LoVo (cell line): ENCODE measurements at regions not wholly inside any gene's neighbourhood (a gene's known extent, or its start where the extent isn't known, plus 50 kb on each side); places are given as distances from the start of the nearest gene placed in this dataset.
"Not testable (repeated sequence)": the region's sequence is repeated elsewhere in the genome, so short reads cannot be mapped to it uniquely, and the experiment has no call there.

Source experiments
- DNase-seq: peaks from one replicate; pipeline ENCODE4 v3.0.0-alpha.2; 2016; ENCODE audit warnings: low spot score

DNA sequence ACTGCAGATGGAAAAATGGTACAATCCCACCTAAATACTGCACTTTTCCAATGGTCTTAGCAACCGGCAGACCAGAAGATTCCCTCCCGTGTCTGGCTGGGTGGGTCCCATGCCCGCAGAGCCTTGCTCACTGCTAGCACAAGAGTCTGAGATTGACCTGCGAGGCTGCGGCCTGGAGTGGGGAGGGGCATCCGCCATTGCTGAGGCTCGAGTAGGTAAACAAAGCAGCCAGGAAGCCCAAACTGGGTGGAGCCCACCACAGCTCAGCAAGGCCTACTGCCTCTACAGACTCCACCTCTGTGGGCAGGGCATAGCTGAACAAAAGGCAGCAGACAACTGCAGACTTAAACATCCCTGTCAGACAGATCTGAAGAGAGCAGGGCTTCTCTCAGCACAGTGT lies 221.6 kb upstream of the CTNND2 start:
- DNase-seq, result no peak

DNA sequence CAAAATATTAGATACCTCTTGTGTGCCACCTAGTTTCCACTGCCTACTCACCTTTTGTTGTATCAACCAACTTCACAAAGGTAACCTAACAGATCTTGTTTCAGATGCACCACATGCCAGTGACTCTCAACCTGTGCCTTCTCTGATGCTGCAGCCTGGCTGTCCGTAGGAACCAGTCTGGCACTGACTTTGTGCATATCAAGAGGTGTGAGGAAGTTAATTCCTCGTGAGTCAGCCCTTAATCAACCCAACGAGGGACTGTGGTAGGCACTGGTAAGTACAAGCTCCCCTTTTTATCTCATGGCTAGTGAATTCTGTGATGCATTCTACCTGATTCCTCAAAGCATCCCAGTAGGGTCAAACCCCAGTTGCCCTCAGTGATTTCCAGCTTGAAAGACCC lies 215.4 kb upstream of the CTNND2 start:
- DNase-seq, result no peak

DNA sequence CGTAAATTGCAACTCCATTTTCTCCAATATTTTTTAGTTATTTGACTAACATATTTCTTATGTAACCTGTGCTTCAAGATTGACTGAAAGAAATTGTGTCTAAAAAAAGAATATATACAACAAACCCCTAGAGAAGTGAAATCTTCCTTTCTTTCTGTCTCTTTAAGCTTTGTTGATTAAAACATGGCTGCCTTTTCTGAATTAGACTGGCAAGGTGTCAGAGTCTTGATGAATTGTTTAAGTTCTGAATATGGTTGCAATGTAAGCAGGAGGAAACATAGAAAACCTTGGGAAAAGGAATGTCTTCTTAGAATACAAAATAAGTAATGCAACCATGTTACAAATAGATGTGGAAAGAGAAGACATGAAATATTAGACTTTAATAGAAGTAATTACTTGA lies 209.8 kb upstream of the CTNND2 start:
- no peak for DNase-seq

DNA sequence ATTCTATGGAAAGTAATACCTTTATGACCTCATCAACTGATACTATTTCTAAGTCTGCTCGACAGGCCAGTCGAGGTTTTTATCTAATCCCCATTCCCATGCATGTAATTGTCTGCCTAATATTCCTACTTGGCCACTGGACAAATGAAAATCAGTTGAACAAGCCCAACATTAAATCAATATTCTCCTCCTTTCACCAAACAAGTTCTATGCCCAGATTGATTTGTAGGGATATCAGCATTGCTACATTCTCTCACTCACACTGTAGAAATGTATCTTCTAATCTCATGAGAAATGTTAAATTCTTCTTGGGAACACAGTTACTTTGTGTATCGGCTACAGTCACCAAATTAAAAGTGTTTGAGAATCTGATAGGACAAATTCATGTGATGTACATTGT lies 208.8 kb upstream of the CTNND2 start:
- no peak for DNase-seq

DNA sequence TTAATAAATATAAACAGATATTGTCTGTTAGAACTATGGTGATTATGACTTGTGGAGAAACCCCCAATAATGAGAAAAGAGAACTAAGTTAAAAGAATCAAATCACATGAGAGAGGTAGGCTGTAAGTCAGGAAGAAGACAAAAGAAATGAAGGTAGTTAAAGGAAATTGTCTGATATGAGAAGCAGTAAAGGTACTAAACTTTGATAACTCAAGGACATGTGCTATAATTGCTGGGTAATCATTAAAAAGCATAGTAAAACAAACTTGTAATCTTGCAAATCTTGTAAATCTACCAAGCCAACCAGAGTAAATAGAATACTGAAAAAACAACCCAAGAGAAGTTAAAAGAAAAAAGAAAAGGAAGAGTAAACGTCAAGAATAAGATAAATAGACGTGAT lies 207.0 kb upstream of the CTNND2 start:
- no peak for DNase-seq

DNA sequence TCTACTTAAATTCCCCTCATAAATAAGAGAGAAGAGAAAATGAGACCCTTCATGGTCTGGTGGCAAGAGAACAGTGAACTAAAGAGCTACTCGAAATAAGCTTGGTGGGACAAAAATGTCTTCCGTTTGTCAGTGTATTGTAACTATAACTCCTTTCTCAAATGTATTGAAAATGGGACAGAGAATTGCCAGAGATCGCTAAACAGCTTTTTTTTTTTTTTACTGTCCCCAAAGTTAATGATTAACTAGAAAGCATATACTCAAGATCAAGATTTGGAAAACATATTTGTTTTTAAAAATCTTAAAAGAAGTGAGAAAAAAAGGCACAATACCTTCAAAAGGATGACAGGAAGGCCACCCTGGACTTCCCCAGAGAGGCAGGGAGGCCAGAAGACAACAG lies 206.4 kb upstream of the CTNND2 start:
- DNase-seq, result no peak

DNA sequence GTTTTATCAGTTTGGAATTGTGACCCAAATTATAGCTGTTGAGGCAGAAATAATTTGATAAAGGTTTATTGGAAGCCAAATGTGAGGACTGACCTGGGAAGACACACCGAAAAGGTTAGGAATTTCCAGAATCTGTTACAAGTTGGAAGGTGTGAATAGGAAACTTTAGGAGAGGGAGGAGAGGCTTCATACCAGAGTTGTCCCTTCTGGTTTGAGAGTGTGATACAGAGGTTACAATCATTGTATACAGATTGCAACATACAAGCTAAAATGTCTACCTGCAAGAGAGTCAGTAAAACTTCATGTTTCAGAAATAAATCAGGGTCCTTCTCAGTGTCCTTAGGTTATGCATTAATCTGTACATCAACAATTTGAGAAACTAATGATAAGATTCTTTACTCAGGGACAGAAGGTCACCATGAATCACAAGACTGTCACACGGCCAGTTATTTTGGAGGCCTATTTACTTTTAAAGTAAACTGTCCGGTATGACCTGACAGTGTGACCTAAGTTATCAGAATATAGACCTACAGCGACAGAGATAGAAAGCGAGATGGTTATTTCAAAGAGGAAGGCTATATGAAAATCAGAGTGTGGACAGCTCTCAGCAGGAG lies 204.9 kb upstream of the CTNND2 start:
- DNase-seq, result no peak

DNA sequence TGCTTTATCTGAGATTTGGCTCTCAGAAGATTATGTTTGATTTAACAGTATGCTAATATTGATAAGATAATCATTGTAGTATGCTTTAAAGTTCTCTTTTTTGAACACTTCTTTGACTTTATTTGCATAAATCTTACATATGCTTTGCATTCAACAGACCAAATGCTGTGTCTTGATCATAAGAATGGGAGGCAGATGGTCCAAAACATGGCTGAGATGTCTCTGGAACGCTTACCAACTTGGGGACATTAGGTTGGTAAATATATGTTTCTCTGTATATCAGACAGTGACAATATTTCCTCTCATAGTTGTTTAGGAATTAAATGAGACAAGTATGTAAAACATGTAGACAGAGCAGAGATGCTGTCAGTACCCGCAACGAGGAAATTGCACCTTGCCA lies 197.9 kb upstream of the CTNND2 start:
- DNase-seq, result no peak

DNA sequence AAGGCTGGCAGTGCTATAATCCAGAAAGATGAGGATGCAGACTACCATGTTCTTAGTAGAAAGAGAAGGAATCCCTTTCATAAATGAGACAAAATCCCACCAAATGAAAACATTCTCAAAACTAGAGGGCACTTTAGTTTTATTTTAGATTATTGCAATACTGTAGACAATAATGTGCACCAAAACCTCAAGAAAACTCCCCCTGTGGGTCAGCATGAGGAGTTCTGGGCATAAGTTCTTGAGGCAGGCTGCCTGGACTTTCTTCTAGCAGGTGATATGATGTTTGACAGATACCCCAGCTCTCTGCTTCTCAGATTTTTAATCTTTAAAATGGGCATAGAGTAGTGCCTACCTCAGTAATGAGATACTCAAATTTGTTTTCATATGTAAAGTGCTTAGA lies 196.3 kb upstream of the CTNND2 start:
- DNase-seq, result no peak

DNA sequence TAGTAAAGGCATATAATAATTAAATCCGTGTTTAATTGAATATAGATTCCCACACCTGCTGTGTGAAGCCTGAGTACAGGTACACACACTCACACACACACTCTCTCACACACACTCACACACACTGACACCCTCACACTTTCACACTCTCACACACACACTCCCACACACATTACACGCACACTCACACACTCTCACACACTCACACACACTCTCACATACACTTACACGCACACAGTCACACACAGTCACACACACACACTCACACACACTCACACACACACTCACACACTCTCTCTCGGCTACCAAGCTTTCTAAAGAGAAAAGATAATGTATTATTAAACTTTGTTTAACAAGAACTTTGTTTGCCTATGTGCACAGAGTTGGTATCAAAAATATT lies 195.1 kb upstream of the CTNND2 start:
- no peak for DNase-seq

DNA sequence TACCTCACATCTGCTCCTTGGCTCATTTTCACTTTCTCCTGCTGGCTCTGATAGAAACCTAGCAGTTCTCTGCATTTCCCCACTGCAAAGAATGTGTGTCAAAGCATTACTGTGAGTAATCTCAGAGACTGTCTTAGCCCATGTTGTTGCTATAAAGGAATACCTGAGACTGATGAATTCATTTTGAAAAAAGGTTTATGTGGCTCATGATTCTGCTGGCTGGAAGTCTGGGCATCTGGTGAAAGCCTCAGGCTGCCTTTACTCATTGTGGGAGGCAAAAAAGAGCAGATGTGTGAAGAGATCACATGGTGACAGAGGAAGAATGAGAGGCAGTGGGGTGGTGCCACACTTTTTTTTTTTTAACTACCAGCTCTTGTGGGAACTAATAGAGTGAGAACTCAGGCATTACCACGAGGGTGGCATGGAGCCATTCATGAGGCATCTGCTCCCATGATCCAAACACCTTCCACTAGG lies 191.6 kb upstream of the CTNND2 start:
- no peak for DNase-seq

DNA sequence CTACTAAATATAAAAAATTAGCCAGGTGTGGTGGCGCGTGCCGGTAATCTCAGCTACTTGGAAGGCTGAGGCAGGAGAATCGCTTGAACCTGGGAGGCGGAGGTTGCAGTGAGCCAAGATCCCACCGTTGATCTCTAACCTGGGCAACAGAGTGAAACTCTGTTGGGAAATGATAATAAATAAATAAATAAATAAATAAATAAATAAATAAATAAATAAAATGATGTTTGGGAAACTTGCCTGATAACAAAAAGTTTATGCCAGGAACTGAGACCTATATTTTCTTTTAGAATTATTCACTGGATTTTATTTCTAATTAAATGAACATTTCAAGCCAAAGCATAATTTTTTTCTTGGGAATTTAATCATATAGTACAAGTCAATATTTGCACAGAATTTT lies 189.3 kb upstream of the CTNND2 start:
- DNase-seq, result no peak

DNA sequence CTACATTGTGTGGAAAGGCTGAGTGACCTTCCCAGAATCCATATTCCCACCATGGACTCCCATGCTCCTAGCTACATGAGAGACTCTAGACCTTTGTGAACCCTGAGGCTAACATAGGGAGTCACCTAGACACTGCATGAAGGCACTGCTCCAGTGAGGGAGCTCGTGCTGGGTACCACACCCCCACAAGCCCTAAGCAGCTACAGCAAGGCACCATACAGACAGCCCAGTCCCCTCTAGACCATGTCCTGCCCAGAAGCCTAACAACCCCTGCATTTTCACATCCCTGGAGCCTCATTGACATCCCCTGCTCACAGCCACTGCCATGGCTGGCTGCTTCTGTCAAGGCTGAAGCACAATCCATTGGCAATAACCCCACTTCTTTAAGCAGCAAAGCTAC lies 176.5 kb upstream of the CTNND2 start:
- no peak for DNase-seq

DNA sequence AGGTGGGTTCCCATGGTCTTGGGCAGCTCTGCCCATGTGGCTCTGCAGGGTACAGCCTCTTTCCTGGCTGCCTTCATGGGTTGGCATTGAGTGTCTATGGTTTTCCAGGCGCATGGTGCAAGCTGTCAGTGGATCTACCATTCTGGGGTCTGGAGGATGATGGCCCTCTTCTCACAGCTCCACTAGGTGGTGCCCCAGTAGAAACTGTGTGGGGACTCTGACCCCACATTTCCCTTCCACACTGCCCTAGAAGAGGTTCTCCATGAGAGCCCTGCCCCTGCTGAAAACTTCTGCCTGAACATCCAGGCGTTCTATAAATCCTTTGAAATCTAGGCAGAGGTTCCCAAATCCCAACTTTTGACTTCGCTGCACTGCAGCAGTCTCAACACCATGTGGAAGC lies 174.0 kb upstream of the CTNND2 start:
- not testable (repeated sequence) for DNase-seq

DNA sequence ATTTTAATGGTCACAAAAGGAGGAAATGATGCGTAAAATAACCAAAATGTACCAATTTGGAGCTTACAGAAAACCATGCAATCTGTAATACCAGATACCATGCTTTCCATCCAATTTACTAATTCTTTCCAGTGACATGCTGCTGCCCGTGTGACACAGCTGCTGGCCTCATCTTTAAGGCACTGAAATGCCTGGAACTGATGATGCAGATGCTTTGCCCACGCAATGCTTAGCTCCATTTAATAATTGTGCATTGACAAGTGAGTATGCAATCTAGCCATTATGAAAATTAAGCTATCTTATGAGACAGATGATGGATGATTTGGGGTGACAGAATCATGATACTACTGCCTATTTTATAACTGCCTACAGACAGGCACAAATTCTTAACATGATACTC lies 169.2 kb upstream of the CTNND2 start:
- no peak for DNase-seq

DNA sequence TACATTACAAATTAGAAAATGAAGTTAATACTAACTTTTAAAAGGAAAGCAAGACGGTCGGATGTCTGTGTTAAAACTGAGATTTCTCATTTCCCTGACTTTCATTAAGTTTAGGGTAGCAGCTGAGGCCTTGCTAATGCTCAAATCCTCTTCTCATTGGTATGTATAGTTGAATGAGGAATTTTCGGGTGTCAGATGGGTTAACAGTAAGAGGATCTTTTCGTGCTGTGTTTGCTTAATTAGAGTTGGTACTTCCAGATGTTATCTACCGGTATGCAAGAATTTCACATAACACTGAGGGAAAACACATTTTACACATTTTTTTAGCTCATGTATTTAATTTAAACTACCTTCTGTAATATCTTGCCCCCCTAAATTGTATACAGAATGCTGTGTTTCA lies 168.2 kb upstream of the CTNND2 start:
- no peak for DNase-seq

DNA sequence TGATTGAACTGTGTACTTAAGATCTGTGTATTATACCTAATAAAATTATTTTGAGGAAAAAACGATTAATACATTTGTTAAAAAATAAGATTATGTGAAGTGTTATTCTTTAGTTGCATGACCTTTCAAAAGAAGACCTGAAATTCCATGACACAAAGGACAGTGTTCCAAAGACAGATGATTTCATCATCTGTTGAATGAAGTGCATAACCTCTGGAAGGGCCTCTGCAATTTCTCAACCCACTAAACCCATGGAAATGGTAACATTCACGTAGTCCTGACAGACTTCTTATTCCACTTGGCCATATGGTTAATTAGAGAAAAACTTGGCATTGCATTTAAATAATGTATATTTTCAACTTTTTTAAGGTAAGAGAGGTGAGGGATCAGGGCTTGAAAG lies 167.2 kb upstream of the CTNND2 start:
- no peak for DNase-seq

DNA sequence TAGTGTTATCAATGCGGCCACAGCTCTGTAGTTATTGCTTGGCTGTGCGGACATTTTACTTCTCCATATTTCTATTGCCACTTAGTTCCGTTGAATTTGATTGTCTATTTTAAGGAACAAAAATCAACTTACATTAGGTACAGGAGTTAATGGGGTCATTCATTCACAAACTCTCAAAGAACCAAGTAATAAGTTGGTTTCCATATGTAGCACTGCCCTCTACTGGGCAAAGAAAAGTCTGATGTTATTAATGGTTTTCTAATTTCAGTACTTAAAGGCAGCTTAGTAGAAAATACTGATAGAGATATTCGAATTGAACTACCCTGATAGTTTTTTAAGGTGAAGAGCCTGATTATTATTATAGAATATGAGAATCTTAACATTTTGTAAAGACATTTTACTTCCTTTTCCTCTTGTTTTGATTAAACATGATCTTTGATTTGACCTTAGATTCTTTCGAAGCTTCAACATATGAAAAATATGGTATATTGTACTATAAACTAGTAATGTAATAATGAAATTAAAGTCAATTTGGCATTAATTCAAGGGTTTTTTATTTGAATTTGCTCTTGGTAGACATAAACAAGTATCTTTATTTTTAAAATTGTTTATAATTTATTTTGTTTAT lies 119.5 kb upstream of the CTNND2 start:
- peak; percentile 48 for DNase-seq

DNA sequence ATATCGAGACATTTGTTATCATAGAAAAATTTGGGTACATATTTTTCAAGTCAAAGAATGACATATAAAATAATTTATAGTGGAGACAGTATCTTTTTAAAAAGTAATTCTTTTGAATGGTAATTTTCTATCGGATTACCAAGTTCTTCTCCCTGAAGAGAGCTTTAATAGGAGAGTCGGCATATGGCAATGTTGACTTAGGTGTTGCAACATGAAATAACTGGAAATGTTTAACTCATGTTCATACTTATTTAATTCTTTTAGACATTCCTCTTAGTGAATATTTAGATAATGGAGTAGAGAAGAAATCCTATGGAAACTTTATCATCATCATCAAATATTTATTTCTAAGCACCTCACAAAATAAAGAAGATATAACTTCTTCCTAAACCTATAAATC lies 118.2 kb upstream of the CTNND2 start:
- no peak for DNase-seq

DNA sequence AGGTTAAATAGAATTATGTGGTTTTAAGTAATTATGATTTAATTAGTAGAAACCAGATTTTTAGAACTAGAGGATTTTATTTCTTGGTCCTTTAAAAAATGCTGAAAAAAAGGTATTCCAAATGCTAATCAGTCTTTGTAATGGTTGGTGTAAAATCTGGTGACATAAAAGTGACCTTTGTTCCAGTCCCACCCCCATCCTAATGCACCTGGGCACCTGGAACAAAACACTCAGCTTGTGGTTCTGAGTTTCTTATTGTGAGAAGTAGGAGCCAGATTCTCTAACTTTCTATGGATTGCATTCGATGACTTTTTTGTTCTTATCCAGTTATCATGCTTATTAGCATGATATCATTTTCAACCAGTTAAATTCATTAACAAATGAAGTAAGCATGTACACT lies 115.1 kb upstream of the CTNND2 start:
- DNase-seq, result no peak

DNA sequence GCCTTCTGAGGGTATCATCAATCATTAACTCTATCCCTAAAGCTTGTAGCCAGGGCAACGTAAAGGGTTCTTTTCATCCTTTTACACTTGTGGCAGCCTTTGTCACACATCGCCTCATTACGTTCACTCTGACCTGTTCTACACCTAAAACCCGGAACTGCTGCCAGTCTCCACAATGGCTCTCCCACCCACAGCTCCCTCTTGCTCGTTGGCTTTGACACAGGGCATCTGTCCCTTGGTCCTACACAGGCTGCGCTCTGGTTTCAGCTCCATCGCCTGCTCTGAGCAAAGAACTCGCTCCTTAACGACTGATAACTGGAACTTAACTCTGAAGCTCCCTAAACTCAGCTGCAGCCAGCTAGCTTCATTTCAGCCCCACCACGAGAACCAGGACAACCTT lies 112.8 kb upstream of the CTNND2 start:
- no peak for DNase-seq

DNA sequence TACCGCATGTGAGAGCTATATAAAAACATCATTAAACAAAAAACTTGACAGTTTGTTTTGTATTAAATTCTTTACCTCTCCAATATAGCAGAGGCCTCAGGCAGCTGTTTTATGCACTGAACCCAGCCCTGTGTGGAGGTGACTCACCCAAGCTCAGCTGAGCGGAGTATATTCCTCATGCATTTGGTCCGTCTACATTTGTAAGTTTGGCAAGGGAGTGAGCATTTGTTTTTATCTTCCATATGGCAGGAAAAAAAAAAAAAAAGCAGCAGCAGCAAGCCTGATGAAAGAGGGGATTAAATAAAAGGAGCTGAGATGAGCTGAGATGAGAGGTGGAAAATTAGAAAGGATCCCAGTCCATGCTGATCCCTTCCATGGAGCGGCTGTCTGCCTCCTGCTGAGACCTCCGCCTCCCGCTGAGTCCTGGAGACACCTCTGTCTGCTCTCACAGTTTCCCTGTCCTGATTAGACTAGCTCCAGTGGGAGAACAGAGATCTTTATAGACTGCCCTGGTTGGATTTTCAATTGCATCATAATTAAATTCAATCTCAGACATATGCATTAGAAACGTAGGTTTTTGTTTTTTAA lies 112.0 kb upstream of the CTNND2 start:
- no peak for DNase-seq

DNA sequence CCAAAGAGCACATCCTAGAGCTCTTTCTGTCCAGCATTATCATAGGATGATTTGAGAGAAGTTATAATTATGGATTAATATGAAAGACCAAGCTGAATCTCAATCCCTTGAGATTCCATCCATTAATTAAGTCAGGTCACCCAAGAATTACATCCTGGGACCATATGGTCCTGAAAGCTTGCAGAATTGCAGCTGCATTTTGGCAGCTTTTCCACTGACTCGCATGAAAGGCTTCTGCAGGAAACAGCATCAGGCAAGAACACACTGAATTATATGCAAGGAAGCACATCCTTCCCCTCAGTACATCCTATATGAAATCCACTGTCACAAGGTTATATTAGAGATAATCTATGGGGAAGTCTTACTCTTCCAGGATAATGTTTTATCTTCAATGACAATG lies 109.1 kb upstream of the CTNND2 start:
- no peak for DNase-seq

DNA sequence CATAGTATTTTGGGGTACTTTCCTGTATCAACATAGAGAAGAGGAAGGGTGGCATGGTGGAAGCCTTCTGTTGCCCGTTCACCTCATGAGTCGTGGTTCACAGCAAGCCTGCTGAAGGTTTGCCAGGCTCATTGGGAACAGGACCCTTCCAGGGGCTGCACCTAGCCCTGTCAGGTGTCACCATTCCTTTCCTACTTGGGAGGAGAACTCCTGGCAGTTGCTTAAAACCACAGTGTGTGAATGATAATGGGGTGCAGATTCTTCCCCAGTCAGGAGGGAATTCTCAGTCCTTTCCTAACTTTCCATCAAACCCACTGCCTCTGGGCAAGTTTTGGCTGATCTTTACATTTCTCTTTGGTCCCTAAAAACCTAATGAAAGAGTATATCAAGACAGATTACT lies 99.4 kb upstream of the CTNND2 start:
- DNase-seq, result no peak
